HepG2 (cell line): ENCODE measurements at regions not wholly inside any gene's neighbourhood (a gene's known extent, or its start where the extent isn't known, plus 50 kb on each side); places are given as distances from the start of the nearest gene placed in this dataset.

Experiments used
- ATAC-seq: fragments of 200-7000 bp; cut with Tn5 transposase; 3 replicates; pipeline ENCODE4 v1.9.1; 2020; ENCODE audit warnings: mild to moderate bottlenecking, moderate library complexity
- BruUV-seq: library from RNA; stranded (reverse); fragments of 400-500 nt; replicated peaks from 2 replicates; lab custom pipeline; 2021; lab: Mats Ljungman, UMichigan
- CTCF ChIA-PET: fragments of 300-600 bp; formaldehyde crosslinking; extraction: SDS; loops from one replicate; lab custom pipeline; 2021; ENCODE audit warnings: low total read pairs, inconsistent platforms, low intra/inter-chr PET ratio; lab: Yijun Ruan, JAX
- POLR2A ChIA-PET: fragments of 350-600 bp; sonication (Branson Sonifier 250); formaldehyde crosslinking; loops from one replicate; lab custom pipeline; 2020; ENCODE audit warnings: antibody characterized with exemption, inconsistent platforms; lab: Yijun Ruan, JAX
- DNase-seq: peaks from one replicate; pipeline ENCODE4 v3.0.0-alpha.2; 2015; ENCODE audit warnings: low spot score
- FAIRE-seq: peaks from 3 replicates; lab custom pipeline; 2011; peaks lifted over from hg19 to GRCh38; lab: Jason Lieb, UNC
- H2AFZ ChIP-seq: one replicate; pipeline ENCODE4 v1.6.1; 2011; ENCODE audit warnings: low read length, inconsistent platforms
- H3K27ac ChIP-seq: fragments of 300-600 bp; 3 replicates; pipeline ENCODE4 v1.8.0; 2011; ENCODE audit warnings: mixed run types, mild to moderate bottlenecking, mixed read lengths, low read length, inconsistent platforms; ENCODE audit not compliant: insufficient read depth; ENCODE audit errors: extremely low read length
- H3K27me3 ChIP-seq, 2 experiments: fragments of 200-600 bp in 1 of 2; 2 replicates in 1 of 2; 3 replicates in 1 of 2; pipeline versions ENCODE4 v1.6.0 to v1.8.0; 2011; ENCODE audit warnings: low read length in 2 of 2, mild to moderate bottlenecking in 2 of 2, moderate library complexity in 2 of 2, inconsistent platforms in 1 of 2; ENCODE audit not compliant: insufficient read depth in 2 of 2, control insufficient read depth in 1 of 2
- H3K36me3 ChIP-seq, 2 experiments: fragments of 200-600 bp in 1 of 2; replicated peaks in 1 of 2; 2 replicates in 1 of 2; 3 replicates in 1 of 2; pipeline versions ENCODE4 v1.5.1 to v1.8.0; 2011; ENCODE audit warnings: low read length in 2 of 2, inconsistent platforms in 1 of 2; ENCODE audit not compliant: insufficient read depth in 2 of 2, control insufficient read depth in 1 of 2
- H3K4me1 ChIP-seq: 2 replicates; pipeline ENCODE4 v1.5.1; 2012; ENCODE audit warnings: low read length, inconsistent platforms; ENCODE audit not compliant: insufficient read depth
- H3K4me2 ChIP-seq: 2 replicates; pipeline ENCODE4 v1.6.0; 2011; ENCODE audit warnings: low read depth, low read length, inconsistent platforms
- H3K4me3 ChIP-seq, 3 experiments: fragments of 200-600 bp in 1 of 3; sonication (generic), shearing (Covaris generic) in 1 of 3; replicated peaks in 1 of 3; 2 replicates each; pipeline ENCODE4 v1.5.1; 2011 to 2016; ENCODE audit warnings: low read length in 3 of 3, inconsistent platforms in 2 of 3, low read depth in 2 of 3, mild to moderate bottlenecking in 2 of 3, control low read depth in 1 of 3, mixed read lengths in 1 of 3; ENCODE audit not compliant: insufficient read depth in 1 of 3
- H3K79me2 ChIP-seq: one replicate; pipeline ENCODE4 v1.6.1; 2011; ENCODE audit warnings: low read length, inconsistent platforms; ENCODE audit not compliant: insufficient read depth
- H3K9ac ChIP-seq: 2 replicates; pipeline ENCODE4 v1.6.0; 2011; ENCODE audit warnings: mild to moderate bottlenecking, low read depth, low read length, inconsistent platforms; ENCODE audit not compliant: insufficient read depth
- H3K9me3 ChIP-seq: 2 replicates; pipeline ENCODE4 v1.5.1; 2012; ENCODE audit warnings: mild to moderate bottlenecking, low read length
- H4K20me1 ChIP-seq: 2 replicates; pipeline ENCODE4 v1.6.0; 2011; ENCODE audit warnings: inconsistent platforms, mild to moderate bottlenecking, low read length, moderate library complexity; ENCODE audit not compliant: insufficient read depth
- HNRNPK ChIP-seq: fragments of 200-400 bp; formaldehyde crosslinking; IDR thresholded peaks from 2 replicates; pipeline ENCODE4 v1.6.1; 2018; ENCODE audit warnings: low read length, low read depth, moderate library complexity, mild to moderate bottlenecking; ENCODE audit not compliant: poor library complexity, severe bottlenecking
- MAFK ChIP-seq, 2 experiments: IDR thresholded peaks in 1 of 2; conservative IDR thresholded peaks in 1 of 2; 2 replicates each; pipeline ENCODE4 v1.6.1; 2011; ENCODE audit warnings: improper control_type of control experiment in 2 of 2, low read length in 2 of 2
- PPARG ChIP-seq: conservative IDR thresholded peaks from 2 replicates; pipeline ENCODE4 v1.6.1; 2016; ENCODE audit warnings: missing biosample characterization, missing genetic modification reagents
- YY1 ChIP-seq: IDR thresholded peaks from 2 replicates; pipeline ENCODE4 v1.6.1; 2011; ENCODE audit warnings: low read length, low read depth, moderate library complexity, mild to moderate bottlenecking; ENCODE audit not compliant: insufficient read depth, insufficient replicate concordance
- ZNF331 ChIP-seq: sonication (generic); formaldehyde crosslinking; IDR thresholded peaks from 2 replicates; pipeline ENCODE4 v1.4.0; 2020; ENCODE audit warnings: missing genetic modification reagents
- whole genome bisulfite sequencing: methylation state at CpG from one replicate; pipeline ENCODE4 v1.1.6; 2017; ENCODE audit warnings: low lambda C conversion rate; 5-methylcytosine and 5-hydroxymethylcytosine counted together
- in situ Hi-C: cut with HindIII; loops from 2 replicates; pipeline ENCODE4 v1.10.0; 2017; ENCODE audit warnings: low pct_unique_long_range_greater_than_20kb; ENCODE audit not compliant: extremely low pct_ligation_motif_present
- intact Hi-C: fragments of 100-400 bp; cut with micrococcal nuclease; formaldehyde crosslinking; loops from one replicate; pipeline ENCODE4 v1.10.0; 2022; ENCODE audit not compliant: unreplicated experiment
- TF ChIP-seq, protein P1 (sequence below): sonication (generic); formaldehyde crosslinking; IDR thresholded peaks from 2 replicates; pipeline ENCODE4 v1.9.0; 2022; ENCODE audit warnings: missing genetic modification reagents, mild to moderate bottlenecking, borderline replicate concordance
- TF ChIP-seq, protein P2 (sequence below): sonication (generic); formaldehyde crosslinking; IDR thresholded peaks from 2 replicates; pipeline ENCODE4 v1.4.0; 2020; ENCODE audit warnings: low read depth, mild to moderate bottlenecking, missing genetic modification reagents
- TF ChIP-seq, protein P3 (sequence below): sonication (generic); formaldehyde crosslinking; IDR thresholded peaks from 2 replicates; pipeline ENCODE4 v1.4.0; 2020; ENCODE audit warnings: mild to moderate bottlenecking, missing genetic modification reagents

DNA sequence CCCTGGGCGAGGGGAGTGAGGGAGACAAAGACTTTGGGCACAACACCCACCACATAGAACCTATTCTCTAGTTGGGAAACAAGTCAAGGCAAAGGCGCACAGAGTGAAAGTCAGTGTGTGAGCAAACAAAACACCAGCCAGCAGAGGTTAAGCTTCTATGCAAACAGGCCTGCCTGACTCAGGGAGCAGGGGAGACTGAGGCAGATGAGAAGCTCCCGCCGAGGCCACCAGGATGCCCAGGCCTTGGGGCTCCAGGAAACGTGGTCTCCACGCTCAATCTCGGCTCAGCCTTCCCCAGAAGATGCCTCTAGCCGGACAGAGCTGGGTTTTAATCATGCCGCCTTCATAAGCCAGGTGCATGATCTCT is 74.1 kb upstream of the KCNMA1 start:
- no peak for FAIRE-seq
- no peaks in the 10 kb centered on the region for H3K79me2 ChIP-seq
- intact Hi-C loops = loop anchor here (1.0 kb wide), 1 partner anchor 537 kb away; no protein-coding TSS in a partner anchor
- no peaks in the 10 kb centered on the region for H4K20me1 ChIP-seq
- no peaks in the 10 kb centered on the region for H3K4me1 ChIP-seq
- H3K36me3 ChIP-seq = no peaks in the 10 kb centered on the region
- no peak for TF ChIP-seq PPARG
- TF ChIP-seq, protein P1, sequence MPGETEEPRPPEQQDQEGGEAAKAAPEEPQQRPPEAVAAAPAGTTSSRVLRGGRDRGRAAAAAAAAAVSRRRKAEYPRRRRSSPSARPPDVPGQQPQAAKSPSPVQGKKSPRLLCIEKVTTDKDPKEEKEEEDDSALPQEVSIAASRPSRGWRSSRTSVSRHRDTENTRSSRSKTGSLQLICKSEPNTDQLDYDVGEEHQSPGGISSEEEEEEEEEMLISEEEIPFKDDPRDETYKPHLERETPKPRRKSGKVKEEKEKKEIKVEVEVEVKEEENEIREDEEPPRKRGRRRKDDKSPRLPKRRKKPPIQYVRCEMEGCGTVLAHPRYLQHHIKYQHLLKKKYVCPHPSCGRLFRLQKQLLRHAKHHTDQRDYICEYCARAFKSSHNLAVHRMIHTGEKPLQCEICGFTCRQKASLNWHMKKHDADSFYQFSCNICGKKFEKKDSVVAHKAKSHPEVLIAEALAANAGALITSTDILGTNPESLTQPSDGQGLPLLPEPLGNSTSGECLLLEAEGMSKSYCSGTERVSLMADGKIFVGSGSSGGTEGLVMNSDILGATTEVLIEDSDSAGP (CRISPR knock-in tag) = 0 out of 2 replicates have a peak, but pooled peaks have one; percentile 5
- TF ChIP-seq, all 625 proteins: peak for 1
- no peak overlapping the region; a peak in 1 of 6 replicates for H3K4me3 ChIP-seq
- H3K27me3 ChIP-seq = peaks cover 6 to 37% of the 10 kb centered on the region in 2 experiments
- in situ Hi-C loops = loop anchor here (10.0 kb wide), 1 partner anchor 547 kb away; no protein-coding TSS in a partner anchor
- no peak; the same call in 2 of the 3 replicates for ATAC-seq
- BruUV-seq = no TSS peak
- H3K4me2 ChIP-seq = 0 out of 2 replicates have a peak overlapping the region, but pooled peaks have one; percentile 50
- H3K9ac ChIP-seq = no peak overlapping the region
- DNase-seq = no peak
- 50% methylated on average over 2 of the region's 9 CpGs for WGBS
- POLR2A ChIA-PET = no interaction called here
- no peak overlapping the region for H3K27ac ChIP-seq
- H2AFZ ChIP-seq = no peak overlapping the region
- CTCF ChIA-PET = interaction anchor here (1.1 to 1.9 kb wide), 2 partner anchors 538 to 546 kb away, joined by 5 to 6 read pairs; no protein-coding TSS in a partner anchor
- H3K9me3 ChIP-seq = no peaks in the 10 kb centered on the region

DNA sequence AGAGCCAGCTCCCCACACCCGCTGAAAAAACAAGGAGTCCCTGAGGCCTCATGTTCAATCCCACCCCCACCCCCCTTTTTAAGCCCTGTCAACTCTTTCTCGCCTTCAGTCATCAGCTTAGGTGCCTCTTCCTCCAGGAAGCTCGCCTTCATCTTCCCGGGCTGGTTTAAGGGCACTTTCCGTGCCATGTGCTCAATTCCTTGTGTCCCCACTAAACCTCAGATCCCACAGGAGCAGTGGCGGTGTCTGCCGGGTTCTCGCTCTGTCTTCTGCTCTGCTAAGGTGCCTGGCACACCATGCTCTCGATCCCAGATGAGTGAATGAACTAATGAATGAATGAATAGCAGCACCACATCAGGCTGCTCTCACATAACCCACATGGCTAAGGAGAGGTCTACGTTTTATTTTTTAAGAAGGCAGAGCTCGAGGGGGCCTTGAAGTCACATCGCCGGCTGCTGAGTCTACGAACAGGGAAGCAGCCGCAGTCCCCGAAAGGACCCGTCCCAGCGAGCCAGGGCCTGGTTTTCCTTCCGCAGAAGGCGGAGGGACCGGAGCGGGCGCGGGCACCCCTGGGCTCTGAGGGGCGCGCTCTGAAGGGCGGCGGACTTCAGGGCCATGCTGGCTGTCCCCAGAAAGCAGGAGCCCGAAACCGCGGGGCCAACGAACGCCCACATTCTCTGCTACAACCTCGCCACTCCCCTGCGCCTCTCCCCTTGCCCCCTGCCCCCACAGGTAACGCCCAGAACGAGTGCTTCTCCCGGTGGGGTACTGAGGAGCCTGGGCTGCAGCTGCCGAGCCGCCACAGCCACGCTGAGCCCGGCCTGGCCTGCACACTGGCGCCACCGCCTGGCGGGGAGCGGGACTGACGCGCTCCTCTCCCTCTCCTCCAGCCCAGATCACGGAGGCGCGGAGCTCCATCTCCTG is 73.4 kb upstream of the KCNMA1 start:
- no TSS peak for BruUV-seq
- Histone ChIP-seq H2AFZ (no peak overlapping the region), H3K4me3 (peak overlapping the region in 1 of 3 experiments; percentile 16; a peak in 1 of 6 replicates), H3K79me2 (no peaks in the 10 kb centered on the region), H3K36me3 (no peaks in the 10 kb centered on the region), H3K27me3 (peaks cover 6 to 37% of the 10 kb centered on the region in 2 experiments), H3K9ac (no peak overlapping the region), H4K20me1 (no peaks in the 10 kb centered on the region), H3K9me3 (no peaks in the 10 kb centered on the region), H3K4me1 (no peaks in the 10 kb centered on the region), H3K27ac (no peak overlapping the region), H3K4me2 (peak overlapping the region; percentile 50)
- ATAC-seq (peak; percentile 98), DNase-seq (peak; percentile 5), FAIRE-seq (peak; percentile 39)
- ChIA-PET CTCF (interaction anchor here (0.7 to 1.9 kb wide), 3 partner anchors 45 to 545 kb away, joined by 3 to 6 read pairs (median 5); no protein-coding TSS in a partner anchor), POLR2A (no interaction called here)
- in situ Hi-C loops (loop anchor here (10.0 kb wide), 1 partner anchor 546 kb away; no protein-coding TSS in a partner anchor), intact Hi-C loops (loop anchor here (1.0 kb wide), 1 partner anchor 537 kb away; no protein-coding TSS in a partner anchor)
- 52% methylated on average over 12 of the region's 51 CpGs for WGBS
- peak; percentile 67 for TF ChIP-seq ZNF331 (CRISPR knock-in tag)
- TF ChIP-seq, protein P2, sequence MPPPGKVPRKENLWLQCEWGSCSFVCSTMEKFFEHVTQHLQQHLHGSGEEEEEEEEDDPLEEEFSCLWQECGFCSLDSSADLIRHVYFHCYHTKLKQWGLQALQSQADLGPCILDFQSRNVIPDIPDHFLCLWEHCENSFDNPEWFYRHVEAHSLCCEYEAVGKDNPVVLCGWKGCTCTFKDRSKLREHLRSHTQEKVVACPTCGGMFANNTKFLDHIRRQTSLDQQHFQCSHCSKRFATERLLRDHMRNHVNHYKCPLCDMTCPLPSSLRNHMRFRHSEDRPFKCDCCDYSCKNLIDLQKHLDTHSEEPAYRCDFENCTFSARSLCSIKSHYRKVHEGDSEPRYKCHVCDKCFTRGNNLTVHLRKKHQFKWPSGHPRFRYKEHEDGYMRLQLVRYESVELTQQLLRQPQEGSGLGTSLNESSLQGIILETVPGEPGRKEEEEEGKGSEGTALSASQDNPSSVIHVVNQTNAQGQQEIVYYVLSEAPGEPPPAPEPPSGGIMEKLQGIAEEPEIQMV = 0 out of 2 replicates have a peak, but pooled peaks have one; percentile 18
- TF ChIP-seq YY1 = peak; percentile 28
- TF ChIP-seq, protein P3, sequence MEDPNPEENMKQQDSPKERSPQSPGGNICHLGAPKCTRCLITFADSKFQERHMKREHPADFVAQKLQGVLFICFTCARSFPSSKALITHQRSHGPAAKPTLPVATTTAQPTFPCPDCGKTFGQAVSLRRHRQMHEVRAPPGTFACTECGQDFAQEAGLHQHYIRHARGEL (CRISPR knock-in tag) = peak; percentile 79
- TF ChIP-seq, protein P1 (CRISPR knock-in tag) = peak; percentile 19; the same call in 1 of the 2 replicates
- TF ChIP-seq MAFK (conservative IDR thresholded peaks at IDR 0.05 in 1 of 2, IDR thresholded peaks at IDR 0.05 in 1 of 2; ENCODE audit: low read length in 2 of 2) = no peak
- TF ChIP-seq HNRNPK = peak; percentile 44
